DOHH2 (cell line): ENCODE measurements at regions not wholly inside any gene's neighbourhood (a gene's known extent, or its start where the extent isn't known, plus 50 kb on each side); places are given as distances from the start of the nearest gene placed in this dataset.

Experiments
- H3F3A ChIP-seq: fragments of 200-600 bp; sonication (generic), shearing (Covaris generic); 2 replicates; pipeline ENCODE4 v1.6.0; 2016; ENCODE audit warnings: antibody characterized with exemption, mild to moderate bottlenecking; ENCODE audit not compliant: control insufficient read depth, insufficient read depth
- H3K27ac ChIP-seq: fragments of 200-600 bp; sonication (generic); 2 replicates; pipeline ENCODE4 v1.5.1; 2014; ENCODE audit warnings: low read depth, mild to moderate bottlenecking, low read length, moderate library complexity
- H3K27me3 ChIP-seq: fragments of 200-600 bp; sonication (generic); 2 replicates; pipeline ENCODE4 v1.6.1; 2014; ENCODE audit warnings: mild to moderate bottlenecking, low read length, mixed read lengths; ENCODE audit not compliant: control insufficient read depth
- H3K36me3 ChIP-seq: fragments of 200-600 bp; sonication (generic); 2 replicates; pipeline ENCODE4 v1.6.1; 2014; ENCODE audit warnings: mild to moderate bottlenecking, low read length, moderate library complexity, mixed read lengths; ENCODE audit not compliant: control insufficient read depth
- H3K4me1 ChIP-seq: fragments of 200-600 bp; sonication (generic); 2 replicates; pipeline ENCODE4 v1.6.1; 2014; ENCODE audit warnings: mild to moderate bottlenecking, low read length, mixed read lengths; ENCODE audit not compliant: control insufficient read depth
- H3K4me2 ChIP-seq: fragments of 200-600 bp; sonication (generic); 2 replicates; pipeline ENCODE4 v1.6.0; 2014; ENCODE audit warnings: mild to moderate bottlenecking, low read length, moderate library complexity
- H3K4me3 ChIP-seq: fragments of 200-600 bp; sonication (generic); 2 replicates; pipeline ENCODE4 v1.5.1; 2014; ENCODE audit warnings: mild to moderate bottlenecking, low read length, mixed read lengths
- H3K79me2 ChIP-seq: fragments of 200-600 bp; sonication (generic); 2 replicates; pipeline ENCODE4 v1.6.1; 2014; ENCODE audit warnings: mild to moderate bottlenecking, low read length, mixed read lengths; ENCODE audit not compliant: control insufficient read depth
- H3K9me2 ChIP-seq: fragments of 200-600 bp; sonication (generic); replicated peaks from 2 replicates; pipeline ENCODE4 v1.6.1; 2014; ENCODE audit warnings: mild to moderate bottlenecking, low read length, mixed read lengths; ENCODE audit not compliant: control insufficient read depth
- H3K9me3 ChIP-seq: fragments of 200-600 bp; sonication (generic); 2 replicates; pipeline ENCODE4 v1.6.1; 2014; ENCODE audit warnings: antibody characterized with exemption, low read length, mixed read lengths; ENCODE audit not compliant: control insufficient read depth, insufficient read depth
- H4K20me1 ChIP-seq: fragments of 200-600 bp; sonication (generic); 2 replicates; pipeline ENCODE4 v1.6.0; 2014; ENCODE audit warnings: low read depth, mild to moderate bottlenecking, antibody characterized with exemption, low read length, moderate library complexity; ENCODE audit not compliant: control insufficient read depth, insufficient read depth
- CTCF ChIP-seq: fragments of 200-600 bp; sonication (generic); IDR thresholded peaks from one replicate; pipeline ENCODE4 v1.5.1; 2014; ENCODE audit warnings: antibody characterized with exemption, mild to moderate bottlenecking, low read depth, low read length; ENCODE audit not compliant: poor library complexity, severe bottlenecking
- EZH2phosphoT487 ChIP-seq: fragments of 200-600 bp; sonication (generic); IDR thresholded peaks from 2 replicates; pipeline ENCODE4 v1.6.1; 2017; ENCODE audit warnings: borderline replicate concordance, mild to moderate bottlenecking, antibody characterized with exemption, low read length, moderate library complexity, mixed read lengths

- Histone ChIP-seq H3K79me2 (no peaks in the 10 kb centered on the region), H4K20me1 (no peaks in the 10 kb centered on the region), H3K9me3 (no peaks in the 10 kb centered on the region), H3K36me3 (no peaks in the 10 kb centered on the region), H3K27me3 (no peaks in the 10 kb centered on the region), H3K27ac (no peak overlapping the region), H3F3A (no peaks in the 10 kb centered on the region), H3K9me2 (no peaks in the 10 kb centered on the region), H3K4me2 (no peak overlapping the region), H3K4me3 (no peak overlapping the region), H3K4me1 (no peaks in the 10 kb centered on the region)
- no peak for TF ChIP-seq CTCF
- no peak for TF ChIP-seq EZH2phosphoT487
Observed at GRCh38 chr4:33255507-33255906, 2535.3 kb downstream of the PCDH7 start.

GRCh38 chr4:33262824-33263223, 2542.7 kb downstream of the PCDH7 start:
- H3K27me3 ChIP-seq, result no peaks in the 10 kb centered on the region
- no peaks in the 10 kb centered on the region for H3F3A ChIP-seq
- no peaks in the 10 kb centered on the region for H3K36me3 ChIP-seq
- H3K4me1 ChIP-seq, result no peaks in the 10 kb centered on the region
- H3K79me2 ChIP-seq, result no peaks in the 10 kb centered on the region
- H4K20me1 ChIP-seq, result no peaks in the 10 kb centered on the region
- no peak for TF ChIP-seq CTCF
- no peak for TF ChIP-seq EZH2phosphoT487
- no peak overlapping the region for H3K27ac ChIP-seq
- H3K4me2 ChIP-seq, result no peak overlapping the region
- H3K9me2 ChIP-seq, result no peaks in the 10 kb centered on the region
- H3K4me3 ChIP-seq, result no peak overlapping the region
- no peaks in the 10 kb centered on the region for H3K9me3 ChIP-seq

GRCh38 chr4:33268776-33269175, 2548.6 kb downstream of the PCDH7 start:
- Histone ChIP-seq H4K20me1 (no peaks in the 10 kb centered on the region), H3K9me2 (no peaks in the 10 kb centered on the region), H3K4me2 (no peak overlapping the region), H3K4me3 (no peak overlapping the region), H3K36me3 (no peaks in the 10 kb centered on the region), H3K27ac (no peak overlapping the region), H3K27me3 (no peaks in the 10 kb centered on the region), H3K79me2 (no peaks in the 10 kb centered on the region), H3K4me1 (no peaks in the 10 kb centered on the region), H3K9me3 (no peaks in the 10 kb centered on the region), H3F3A (no peaks in the 10 kb centered on the region)
- TF ChIP-seq CTCF (no peak), EZH2phosphoT487 (no peak)

- TF ChIP-seq CTCF (no peak), EZH2phosphoT487 (no peak)
- Histone ChIP-seq H4K20me1 (no peaks in the 10 kb centered on the region), H3K27me3 (no peaks in the 10 kb centered on the region)
Observed at GRCh38 chr4:33270403-33270802, 2550.2 kb downstream of the PCDH7 start.

More at GRCh38 chr4:33270403-33270802, 2550.2 kb downstream of the PCDH7 start:
- Histone ChIP-seq H3K9me3 (no peaks in the 10 kb centered on the region), H3K36me3 (no peaks in the 10 kb centered on the region), H3K4me1 (no peaks in the 10 kb centered on the region), H3K27ac (no peak overlapping the region), H3F3A (no peaks in the 10 kb centered on the region), H3K4me3 (no peak overlapping the region), H3K79me2 (no peaks in the 10 kb centered on the region), H3K9me2 (no peaks in the 10 kb centered on the region), H3K4me2 (no peak overlapping the region)
